ENCODE measurements at regions not wholly inside any gene's neighbourhood (a gene's known extent, or its start where the extent isn't known, plus 50 kb on each side); places are given as distances from the start of the nearest gene placed in this dataset.

GRCh38 chr10:128373071-128373749, 247.0 kb upstream of the MKI67 start:
- DNase-seq (ENCODE audit: low read depth in 2 of 2), result no peak

- no peak for DNase-seq (ENCODE audit: low read depth in 2 of 2)
These were observed 247.6 kb upstream of the MKI67 start for GRCh38 chr10:128373831-128374230.

GRCh38 chr10:128375171-128375570, 248.9 kb upstream of the MKI67 start:
- DNase-seq (ENCODE audit: low read depth in 2 of 2), result no peak

- no peak for DNase-seq (ENCODE audit: low read depth in 2 of 2)
These were observed 251.3 kb upstream of the MKI67 start for GRCh38 chr10:128377364-128377987.

GRCh38 chr10:128377988-128378387, 251.8 kb upstream of the MKI67 start:
- no peak for DNase-seq (ENCODE audit: low read depth in 2 of 2)

GRCh38 chr10:128380946-128381345, 254.7 kb upstream of the MKI67 start:
- no peak for DNase-seq (ENCODE audit: low read depth in 2 of 2)

GRCh38 chr10:128382225-128382624, 256.0 kb upstream of the MKI67 start:
- no peak for DNase-seq (ENCODE audit: low read depth in 2 of 2)

GRCh38 chr10:128384831-128385230, 258.6 kb upstream of the MKI67 start:
- no peak for DNase-seq (ENCODE audit: low read depth in 2 of 2)

GRCh38 chr10:128386231-128386630, 260.0 kb upstream of the MKI67 start:
- DNase-seq (ENCODE audit: low read depth in 2 of 2), result no peak

- DNase-seq (ENCODE audit: low read depth in 2 of 2), result no peak
These were observed 260.8 kb upstream of the MKI67 start for GRCh38 chr10:128386816-128387604.

- DNase-seq (ENCODE audit: low read depth in 2 of 2), result no peak
These were observed 264.4 kb upstream of the MKI67 start for GRCh38 chr10:128390596-128390995.

GRCh38 chr10:128393546-128393945, 267.3 kb upstream of the MKI67 start:
- DNase-seq (ENCODE audit: low read depth in 2 of 2), result no peak

GRCh38 chr10:128398118-128398517, 271.9 kb upstream of the MKI67 start:
- no peak for DNase-seq (ENCODE audit: low read depth in 2 of 2)

- no peak for DNase-seq (ENCODE audit: low read depth in 2 of 2)
These were observed 272.8 kb upstream of the MKI67 start for GRCh38 chr10:128398999-128399398.

- no peak for DNase-seq (ENCODE audit: low read depth in 2 of 2)
These were observed 274.3 kb upstream of the MKI67 start for GRCh38 chr10:128400564-128400963.

GRCh38 chr10:128405450-128405849, 279.2 kb upstream of the MKI67 start:
- DNase-seq (ENCODE audit: low read depth in 2 of 2), result no peak

GRCh38 chr10:128411643-128412042, 285.4 kb upstream of the MKI67 start:
- DNase-seq (ENCODE audit: low read depth in 2 of 2), result no peak

- DNase-seq (ENCODE audit: low read depth in 2 of 2), result no peak
These were observed 288.3 kb upstream of the MKI67 start for GRCh38 chr10:128414568-128414967.

GRCh38 chr10:128416231-128416630, 290.0 kb upstream of the MKI67 start:
- DNase-seq (ENCODE audit: low read depth in 2 of 2), result no peak

GRCh38 chr10:128417826-128418225, 291.6 kb upstream of the MKI67 start:
- no peak for DNase-seq (ENCODE audit: low read depth in 2 of 2)

GRCh38 chr10:128418819-128419218, 292.6 kb upstream of the MKI67 start:
- no peak for DNase-seq (ENCODE audit: low read depth in 2 of 2)

- DNase-seq (ENCODE audit: low read depth in 2 of 2), result no peak
These were observed 293.3 kb upstream of the MKI67 start for GRCh38 chr10:128419466-128420019.

GRCh38 chr10:128420623-128421022, 294.4 kb upstream of the MKI67 start:
- DNase-seq (ENCODE audit: low read depth in 2 of 2), result no peak

All from stimulated activated CD4-positive, alpha-beta T cell treated with anti-CD3 and anti-CD28 coated beads, Interleukin-4, amount 100 ng/mL, for 48 hours (primary cell).